MM.1S (cell line): ENCODE measurements at regions not wholly inside any gene's neighbourhood (a gene's known extent, or its start where the extent isn't known, plus 50 kb on each side); places are given as distances from the start of the nearest gene placed in this dataset.

Experiments
- DNase-seq: peaks from one replicate; pipeline ENCODE4 v3.0.0-alpha.2; 2015
- H2AFZ ChIP-seq: fragments of 300-600 bp; sonication (generic); 2 replicates; pipeline ENCODE4 v1.6.0; 2016; ENCODE audit warnings: antibody characterized with exemption, low read length
- H3F3A ChIP-seq: fragments of 300-600 bp; sonication (generic); 2 replicates; pipeline ENCODE4 v1.6.1; 2016; ENCODE audit warnings: mild to moderate bottlenecking, antibody characterized with exemption, low read length, moderate library complexity, mixed read lengths; ENCODE audit not compliant: insufficient read depth
- H3K27ac ChIP-seq: fragments of 300-600 bp; sonication (generic); 2 replicates; pipeline ENCODE4 v1.5.1; 2016; ENCODE audit warnings: mild to moderate bottlenecking, low read length
- H3K27me3 ChIP-seq: fragments of 300-600 bp; sonication (generic); replicated peaks from 2 replicates; pipeline ENCODE4 v1.6.0; 2016; ENCODE audit warnings: low read length; ENCODE audit not compliant: insufficient read depth
- H3K36me3 ChIP-seq: fragments of 300-600 bp; sonication (generic); replicated peaks from 2 replicates; pipeline ENCODE4 v1.6.1; 2016; ENCODE audit warnings: mild to moderate bottlenecking, low read length, mixed read lengths; ENCODE audit not compliant: insufficient read depth
- H3K4me1 ChIP-seq: fragments of 300-600 bp; sonication (generic); 2 replicates; pipeline ENCODE4 v1.6.1; 2016; ENCODE audit warnings: low read length, mixed read lengths
- H3K4me2 ChIP-seq: fragments of 300-600 bp; sonication (generic); 2 replicates; pipeline ENCODE4 v1.6.0; 2016; ENCODE audit warnings: low read depth, low read length
- H3K4me3 ChIP-seq: fragments of 300-600 bp; sonication (generic); 2 replicates; pipeline ENCODE4 v1.5.1; 2016; ENCODE audit warnings: low read length, mixed read lengths
- H3K79me2 ChIP-seq: fragments of 300-600 bp; sonication (generic); 2 replicates; pipeline ENCODE4 v1.6.1; 2016; ENCODE audit warnings: mixed run types, low read length, mixed read lengths
- H3K9ac ChIP-seq: fragments of 300-600 bp; sonication (generic); 2 replicates; pipeline ENCODE4 v1.6.1; 2016; ENCODE audit warnings: low read length, mixed read lengths
- H3K9me2 ChIP-seq: fragments of 300-600 bp; sonication (generic); replicated peaks from 2 replicates; pipeline ENCODE4 v1.6.1; 2016; ENCODE audit warnings: mild to moderate bottlenecking, low read length, mixed read lengths; ENCODE audit not compliant: insufficient read depth
- H3K9me3 ChIP-seq: fragments of 300-600 bp; sonication (generic); replicated peaks from 2 replicates; pipeline ENCODE4 v1.6.1; 2016; ENCODE audit warnings: mild to moderate bottlenecking, low read length, mixed read lengths; ENCODE audit not compliant: insufficient read depth
- H4K20me1 ChIP-seq: fragments of 300-600 bp; sonication (generic); 2 replicates; pipeline ENCODE4 v1.6.1; 2016; ENCODE audit warnings: mild to moderate bottlenecking, low read length, moderate library complexity, mixed read lengths; ENCODE audit not compliant: insufficient read depth
- EZH2 ChIP-seq: fragments of 300-600 bp; sonication (generic); optimal IDR thresholded peaks from 2 replicates; pipeline ENCODE3; 2017; ENCODE audit warnings: low read depth, mild to moderate bottlenecking, antibody characterized with exemption, low read length, mixed read lengths
- EZH2phosphoT487 ChIP-seq: fragments of 300-600 bp; sonication (generic); IDR thresholded peaks from 2 replicates; pipeline ENCODE4 v1.6.1; 2018; ENCODE audit warnings: antibody characterized with exemption, low read length
- TF ChIP-seq, protein P1 (sequence below): fragments of 300-600 bp; sonication (generic); IDR thresholded peaks from 2 replicates; pipeline ENCODE4 v1.5.1; 2016; ENCODE audit warnings: antibody characterized with exemption, low read length, mixed read lengths

DNA sequence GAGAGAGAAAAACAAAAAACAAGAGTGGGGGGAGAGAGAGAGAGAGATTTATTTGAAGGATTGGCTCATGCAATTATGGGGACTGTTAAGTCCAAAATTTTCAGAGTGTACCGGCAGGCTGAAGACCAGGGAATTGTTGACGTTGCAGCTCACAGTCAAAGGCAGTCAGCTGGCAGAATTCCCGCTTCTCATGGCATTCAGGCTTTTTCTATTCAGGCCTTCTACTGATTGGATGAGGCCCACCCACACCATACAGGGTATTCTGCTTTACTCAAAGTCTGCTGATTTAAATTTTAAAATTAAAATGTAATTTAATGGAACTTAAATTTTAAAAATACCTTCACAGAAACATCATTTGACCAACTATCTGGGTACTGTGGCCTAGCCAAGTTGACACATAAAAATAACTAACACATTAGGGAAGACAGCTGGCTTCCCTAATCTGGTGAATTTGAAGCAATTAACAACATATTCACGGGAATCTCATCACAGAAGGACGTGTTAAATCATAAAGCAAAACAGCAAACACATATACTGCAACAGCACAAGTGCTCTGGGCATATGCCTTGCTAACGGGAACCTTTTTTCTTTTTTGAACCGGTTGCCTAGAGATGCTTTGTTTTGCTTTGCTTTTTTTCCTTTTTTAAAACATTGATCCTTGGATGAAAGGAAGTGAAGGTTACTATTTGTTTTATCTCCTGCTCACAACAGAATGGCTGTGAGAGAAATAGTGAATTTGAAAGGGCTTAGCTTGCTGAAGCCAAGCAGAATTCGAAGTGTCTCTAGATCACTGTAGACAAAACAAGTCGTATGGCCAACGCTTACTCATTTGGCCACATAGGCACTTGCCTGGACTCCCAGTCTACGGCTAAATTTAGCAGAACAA, 505.1 kb downstream of the IRS2 start:
- no peaks in the 10 kb centered on the region for H3K9me2 ChIP-seq
- no peaks in the 10 kb centered on the region for H3K4me1 ChIP-seq
- no peak overlapping the region for H2AFZ ChIP-seq
- H3K27ac ChIP-seq = no peak overlapping the region
- TF ChIP-seq, protein P1, sequence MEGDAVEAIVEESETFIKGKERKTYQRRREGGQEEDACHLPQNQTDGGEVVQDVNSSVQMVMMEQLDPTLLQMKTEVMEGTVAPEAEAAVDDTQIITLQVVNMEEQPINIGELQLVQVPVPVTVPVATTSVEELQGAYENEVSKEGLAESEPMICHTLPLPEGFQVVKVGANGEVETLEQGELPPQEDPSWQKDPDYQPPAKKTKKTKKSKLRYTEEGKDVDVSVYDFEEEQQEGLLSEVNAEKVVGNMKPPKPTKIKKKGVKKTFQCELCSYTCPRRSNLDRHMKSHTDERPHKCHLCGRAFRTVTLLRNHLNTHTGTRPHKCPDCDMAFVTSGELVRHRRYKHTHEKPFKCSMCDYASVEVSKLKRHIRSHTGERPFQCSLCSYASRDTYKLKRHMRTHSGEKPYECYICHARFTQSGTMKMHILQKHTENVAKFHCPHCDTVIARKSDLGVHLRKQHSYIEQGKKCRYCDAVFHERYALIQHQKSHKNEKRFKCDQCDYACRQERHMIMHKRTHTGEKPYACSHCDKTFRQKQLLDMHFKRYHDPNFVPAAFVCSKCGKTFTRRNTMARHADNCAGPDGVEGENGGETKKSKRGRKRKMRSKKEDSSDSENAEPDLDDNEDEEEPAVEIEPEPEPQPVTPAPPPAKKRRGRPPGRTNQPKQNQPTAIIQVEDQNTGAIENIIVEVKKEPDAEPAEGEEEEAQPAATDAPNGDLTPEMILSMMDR = no peak
- TF ChIP-seq EZH2phosphoT487 = no peak
- TF ChIP-seq EZH2 = no peak
- no peaks in the 10 kb centered on the region for H3F3A ChIP-seq
- no peak for DNase-seq
- no peaks in the 10 kb centered on the region for H4K20me1 ChIP-seq
- H3K79me2 ChIP-seq = no peaks in the 10 kb centered on the region
- H3K27me3 ChIP-seq = no peaks in the 10 kb centered on the region
- no peak overlapping the region for H3K4me2 ChIP-seq
- H3K36me3 ChIP-seq = no peaks in the 10 kb centered on the region
- no peak overlapping the region for H3K9ac ChIP-seq
- no peak overlapping the region for H3K4me3 ChIP-seq
- no peaks in the 10 kb centered on the region for H3K9me3 ChIP-seq

DNA sequence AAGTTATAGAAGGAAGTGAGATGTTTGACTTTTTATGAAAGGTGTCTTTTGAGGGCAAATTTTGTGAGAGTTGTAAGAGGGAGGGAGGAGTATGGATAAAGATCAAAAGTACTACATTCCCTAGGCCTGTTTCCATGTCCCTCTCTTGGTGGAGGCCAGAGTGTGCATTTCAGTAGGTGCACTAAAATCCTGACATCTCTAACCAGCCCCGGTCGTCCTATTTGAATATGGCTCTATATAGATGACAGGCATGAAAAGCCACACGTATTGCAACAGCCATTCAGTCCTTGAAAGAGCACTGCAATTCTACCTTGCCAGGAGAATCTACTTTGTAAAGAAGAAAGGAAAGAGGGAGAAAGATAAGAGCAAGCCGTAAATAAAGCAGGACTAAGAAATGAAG, 510.1 kb downstream of the IRS2 start:
- Histone ChIP-seq H3K9me2 (no peaks in the 10 kb centered on the region), H3K9ac (no peak overlapping the region), H3F3A (no peaks in the 10 kb centered on the region), H3K4me2 (no peak overlapping the region), H2AFZ (no peak overlapping the region), H4K20me1 (no peaks in the 10 kb centered on the region), H3K27ac (no peak overlapping the region), H3K36me3 (no peaks in the 10 kb centered on the region), H3K79me2 (no peaks in the 10 kb centered on the region), H3K4me1 (no peaks in the 10 kb centered on the region), H3K9me3 (no peaks in the 10 kb centered on the region), H3K27me3 (no peaks in the 10 kb centered on the region), H3K4me3 (no peak overlapping the region)
- TF ChIP-seq EZH2phosphoT487 = no peak
- TF ChIP-seq, protein P1 = no peak
- no peak for TF ChIP-seq EZH2
- DNase-seq = no peak

DNA sequence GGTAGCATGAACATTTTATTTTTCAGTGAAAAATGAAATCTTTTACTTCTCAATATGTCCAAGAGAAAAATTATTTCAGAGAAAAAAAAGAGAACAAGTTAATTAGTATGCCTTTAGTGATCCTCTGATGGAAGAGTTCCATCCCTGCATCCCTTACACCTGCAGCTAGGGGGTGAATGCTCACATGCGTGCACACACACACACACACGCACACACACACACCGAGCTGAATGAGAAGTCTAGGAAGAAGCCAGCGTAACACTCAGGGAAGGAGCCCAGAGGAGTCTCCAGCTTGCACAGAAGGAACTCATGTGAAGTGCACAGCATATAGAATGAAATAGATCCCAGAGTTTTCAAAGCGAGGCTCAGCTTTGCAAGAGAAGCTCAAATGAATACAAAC, 510.5 kb downstream of the IRS2 start:
- Histone ChIP-seq H3K27ac (no peak overlapping the region), H2AFZ (no peak overlapping the region), H3K9ac (no peak overlapping the region), H3K79me2 (no peaks in the 10 kb centered on the region), H3K4me1 (no peaks in the 10 kb centered on the region), H3F3A (no peaks in the 10 kb centered on the region), H3K27me3 (no peaks in the 10 kb centered on the region), H3K4me3 (no peak overlapping the region), H3K9me2 (no peaks in the 10 kb centered on the region), H3K9me3 (no peaks in the 10 kb centered on the region), H3K4me2 (no peak overlapping the region), H3K36me3 (no peaks in the 10 kb centered on the region), H4K20me1 (no peaks in the 10 kb centered on the region)
- TF ChIP-seq EZH2 = no peak
- no peak for DNase-seq

DNA sequence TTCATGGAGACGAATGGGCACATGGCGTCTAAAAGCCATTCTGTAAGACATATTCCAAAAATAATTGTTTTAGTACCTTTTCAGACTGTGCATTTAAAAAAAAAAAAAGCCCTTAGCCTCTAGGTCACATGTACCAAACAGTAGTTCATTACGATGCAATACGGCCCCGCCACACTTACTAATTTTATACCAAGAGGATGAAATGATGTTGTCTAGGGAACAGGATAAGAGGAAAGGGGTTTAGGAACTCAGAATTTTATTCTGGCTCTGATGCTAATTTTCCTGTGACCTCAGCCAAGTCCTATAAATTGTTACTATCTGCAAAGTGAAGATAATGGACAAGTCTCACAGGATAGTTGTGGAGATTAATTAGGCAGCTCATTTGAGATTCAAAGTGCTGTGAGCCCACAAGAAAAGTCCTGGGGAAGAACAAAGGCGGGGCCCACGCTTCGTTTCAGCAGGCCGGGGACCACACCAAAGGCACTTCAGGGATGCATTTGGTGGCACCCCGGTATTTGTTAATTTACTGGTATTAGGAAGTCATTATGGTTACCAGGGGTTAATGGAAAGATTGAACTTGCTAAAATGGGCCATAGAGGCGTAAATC, 511.1 kb downstream of the IRS2 start:
- Histone ChIP-seq H3K4me3 (no peak overlapping the region), H3K9me3 (no peaks in the 10 kb centered on the region), H3K79me2 (no peaks in the 10 kb centered on the region), H3K9me2 (no peaks in the 10 kb centered on the region), H3K27ac (no peak overlapping the region), H3K4me2 (no peak overlapping the region), H3K4me1 (no peaks in the 10 kb centered on the region), H3K27me3 (no peaks in the 10 kb centered on the region), H2AFZ (no peak overlapping the region), H3K36me3 (no peaks in the 10 kb centered on the region), H3K9ac (no peak overlapping the region), H3F3A (no peaks in the 10 kb centered on the region), H4K20me1 (no peaks in the 10 kb centered on the region)
- TF ChIP-seq, protein P1 = no peak
- no peak for DNase-seq
